Smooth muscle cell (in vitro differentiated cells): ENCODE measurements at regions not wholly inside any gene's neighbourhood (a gene's known extent, or its start where the extent isn't known, plus 50 kb on each side); places are given as distances from the start of the nearest gene placed in this dataset.

ENCODE experiments used
- DNase-seq: peaks from one replicate; lab custom pipeline; 2025; ENCODE audit not compliant: unreplicated experiment; lab: John Stamatoyannopoulos, UW
- H2AFZ ChIP-seq: fragments of 200-600 bp; sonication (generic); 2 replicates; pipeline ENCODE4 v1.6.0; 2016; ENCODE audit warnings: antibody characterized with exemption, low read depth, mild to moderate bottlenecking
- H3F3A ChIP-seq: fragments of 200-600 bp; sonication (generic); 2 replicates; pipeline ENCODE4 v1.6.0; 2017; ENCODE audit warnings: antibody characterized with exemption, low read depth
- H3K27ac ChIP-seq: fragments of 200-600 bp; sonication (generic); 2 replicates; pipeline ENCODE4 v1.5.1; 2016; ENCODE audit warnings: low read depth, mild to moderate bottlenecking
- H3K27me3 ChIP-seq: fragments of 200-600 bp; sonication (generic); 2 replicates; pipeline ENCODE4 v1.6.1; 2016; ENCODE audit warnings: low read depth, mild to moderate bottlenecking
- H3K36me3 ChIP-seq: fragments of 200-600 bp; sonication (generic); 2 replicates; pipeline ENCODE4 v1.5.1; 2016; ENCODE audit warnings: low read depth
- H3K4me1 ChIP-seq: fragments of 200-600 bp; sonication (generic); 2 replicates; pipeline ENCODE4 v1.5.1; 2016; ENCODE audit warnings: low read depth
- H3K4me2 ChIP-seq: fragments of 200-600 bp; sonication (generic); 2 replicates; pipeline ENCODE4 v1.6.0; 2016; ENCODE audit warnings: mild to moderate bottlenecking
- H3K4me3 ChIP-seq: fragments of 200-600 bp; sonication (generic); 2 replicates; pipeline ENCODE4 v1.5.1; 2016; ENCODE audit warnings: mild to moderate bottlenecking
- H3K79me2 ChIP-seq: fragments of 200-600 bp; sonication (generic); 2 replicates; pipeline ENCODE4 v1.6.0; 2016; ENCODE audit warnings: low read depth, mild to moderate bottlenecking
- H3K9ac ChIP-seq: fragments of 200-600 bp; sonication (generic); 2 replicates; pipeline ENCODE4 v1.6.0; 2016; ENCODE audit warnings: low read depth
- H3K9me3 ChIP-seq: fragments of 200-600 bp; sonication (generic); replicated peaks from 2 replicates; pipeline ENCODE4 v1.5.1; 2016; ENCODE audit warnings: low read depth
- H4K20me1 ChIP-seq: fragments of 200-600 bp; sonication (generic); 2 replicates; pipeline ENCODE4 v1.6.0; 2016; ENCODE audit warnings: low read depth
- WGBS: methylation state at CpG from one replicate; pipeline ENCODE4 v1.1.7; 2016; ENCODE audit warnings: low lambda C conversion rate; 5-methylcytosine and 5-hydroxymethylcytosine counted together
- TF ChIP-seq, protein P1 (sequence below): fragments of 200-600 bp; sonication (generic); IDR thresholded peaks from 2 replicates; pipeline ENCODE4 v1.5.1; 2017; ENCODE audit warnings: borderline replicate concordance, mild to moderate bottlenecking, antibody characterized with exemption; ENCODE audit not compliant: insufficient read depth, poor library complexity, severe bottlenecking

DNA sequence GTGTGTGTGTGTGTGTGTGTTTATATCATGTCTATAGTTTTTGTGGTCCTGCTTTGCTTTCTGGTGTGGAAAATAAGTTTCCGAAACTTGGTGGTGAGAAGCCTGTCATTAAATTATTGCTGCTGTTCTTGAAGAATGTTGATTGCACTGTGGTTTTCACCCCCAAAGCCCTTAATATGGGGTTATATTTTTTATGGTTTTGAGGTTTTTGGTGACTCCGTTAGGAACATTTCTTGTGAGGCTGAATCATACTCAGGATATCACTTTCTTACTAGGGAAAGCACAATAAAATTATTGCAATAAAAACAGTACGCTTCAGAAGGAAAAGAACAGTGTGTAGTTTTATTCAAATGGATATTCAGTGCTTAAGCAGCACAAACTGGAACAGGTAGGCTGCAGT, 539.1 kb upstream of the MAGEB18 start:
- no peaks in the 10 kb centered on the region for H3K4me1 ChIP-seq
- no peaks in the 10 kb centered on the region for H4K20me1 ChIP-seq
- H3K4me2 ChIP-seq = no peak overlapping the region
- no peak overlapping the region for H3K9ac ChIP-seq
- WGBS = 41% methylated on average over 3 of the region's 3 CpGs
- no peak for DNase-seq
- no peaks in the 10 kb centered on the region for H3K27me3 ChIP-seq
- no peaks in the 10 kb centered on the region for H3K79me2 ChIP-seq
- no peak overlapping the region for H2AFZ ChIP-seq
- no peak overlapping the region for H3K27ac ChIP-seq
- H3K4me3 ChIP-seq = no peak overlapping the region
- TF ChIP-seq, protein P1, sequence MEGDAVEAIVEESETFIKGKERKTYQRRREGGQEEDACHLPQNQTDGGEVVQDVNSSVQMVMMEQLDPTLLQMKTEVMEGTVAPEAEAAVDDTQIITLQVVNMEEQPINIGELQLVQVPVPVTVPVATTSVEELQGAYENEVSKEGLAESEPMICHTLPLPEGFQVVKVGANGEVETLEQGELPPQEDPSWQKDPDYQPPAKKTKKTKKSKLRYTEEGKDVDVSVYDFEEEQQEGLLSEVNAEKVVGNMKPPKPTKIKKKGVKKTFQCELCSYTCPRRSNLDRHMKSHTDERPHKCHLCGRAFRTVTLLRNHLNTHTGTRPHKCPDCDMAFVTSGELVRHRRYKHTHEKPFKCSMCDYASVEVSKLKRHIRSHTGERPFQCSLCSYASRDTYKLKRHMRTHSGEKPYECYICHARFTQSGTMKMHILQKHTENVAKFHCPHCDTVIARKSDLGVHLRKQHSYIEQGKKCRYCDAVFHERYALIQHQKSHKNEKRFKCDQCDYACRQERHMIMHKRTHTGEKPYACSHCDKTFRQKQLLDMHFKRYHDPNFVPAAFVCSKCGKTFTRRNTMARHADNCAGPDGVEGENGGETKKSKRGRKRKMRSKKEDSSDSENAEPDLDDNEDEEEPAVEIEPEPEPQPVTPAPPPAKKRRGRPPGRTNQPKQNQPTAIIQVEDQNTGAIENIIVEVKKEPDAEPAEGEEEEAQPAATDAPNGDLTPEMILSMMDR = no peak
- H3K36me3 ChIP-seq = no peaks in the 10 kb centered on the region
- H3K9me3 ChIP-seq = no peaks in the 10 kb centered on the region
- H3F3A ChIP-seq = no peaks in the 10 kb centered on the region

DNA sequence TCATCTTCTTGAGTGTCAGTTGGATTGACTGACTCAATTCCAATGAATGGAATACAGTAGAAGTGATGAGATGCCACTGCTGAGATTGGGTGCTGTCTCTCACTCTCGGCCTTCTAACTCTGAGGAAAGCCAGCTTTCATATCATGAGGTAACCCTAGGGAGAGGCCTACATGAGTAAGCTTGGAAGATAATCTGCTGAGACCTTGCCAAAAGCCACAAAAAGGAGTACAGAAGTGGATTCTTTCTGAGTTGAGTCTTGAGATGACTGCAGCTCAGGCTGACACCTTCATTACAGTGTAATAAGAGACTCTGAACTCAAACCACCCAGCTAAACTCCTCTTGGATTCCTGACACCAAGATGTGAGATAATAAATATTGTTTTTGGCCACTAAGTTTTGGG, 537.4 kb upstream of the MAGEB18 start:
- Histone ChIP-seq H3K27ac (no peak overlapping the region), H3F3A (no peaks in the 10 kb centered on the region), H3K27me3 (no peaks in the 10 kb centered on the region), H3K9me3 (peaks cover 7% of the 10 kb centered on the region), H2AFZ (no peak overlapping the region), H3K4me1 (no peaks in the 10 kb centered on the region), H3K36me3 (no peaks in the 10 kb centered on the region), H4K20me1 (no peaks in the 10 kb centered on the region), H3K4me2 (no peak overlapping the region), H3K4me3 (no peak overlapping the region), H3K79me2 (no peaks in the 10 kb centered on the region), H3K9ac (no peak overlapping the region)
- WGBS = 48% methylated on average over 1 of the region's 1 CpG
- DNase-seq = no peak
- TF ChIP-seq, protein P1 = no peak

DNA sequence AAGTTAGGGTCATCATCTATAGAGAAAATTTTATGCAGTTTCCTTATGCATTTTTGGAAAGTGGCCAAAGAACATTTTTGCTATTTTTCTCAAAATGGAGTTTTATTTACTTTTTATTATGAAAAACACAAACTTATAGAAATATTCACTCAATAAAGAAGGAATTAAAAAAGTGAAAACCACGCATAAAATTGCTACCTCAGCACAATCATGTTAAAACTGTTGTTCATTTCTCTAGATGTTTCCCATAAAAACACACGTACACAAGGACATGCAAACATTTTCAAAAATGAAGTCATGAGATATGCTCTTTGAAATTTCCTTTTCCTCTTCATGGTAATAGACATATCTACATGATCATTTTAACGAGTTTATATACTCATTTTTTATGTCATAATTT, 536.8 kb upstream of the MAGEB18 start:
- no peak overlapping the region for H2AFZ ChIP-seq
- H3K4me3 ChIP-seq = no peak overlapping the region
- H3K79me2 ChIP-seq = no peaks in the 10 kb centered on the region
- 67% methylated on average over 3 of the region's 3 CpGs for WGBS
- TF ChIP-seq, protein P1 = no peak
- H3F3A ChIP-seq = no peaks in the 10 kb centered on the region
- H3K9me3 ChIP-seq = peaks cover 7% of the 10 kb centered on the region
- H3K9ac ChIP-seq = no peak overlapping the region
- no peaks in the 10 kb centered on the region for H4K20me1 ChIP-seq
- no peaks in the 10 kb centered on the region for H3K27me3 ChIP-seq
- H3K4me2 ChIP-seq = no peak overlapping the region
- H3K36me3 ChIP-seq = no peaks in the 10 kb centered on the region
- no peak overlapping the region for H3K27ac ChIP-seq
- no peaks in the 10 kb centered on the region for H3K4me1 ChIP-seq
- no peak for DNase-seq

DNA sequence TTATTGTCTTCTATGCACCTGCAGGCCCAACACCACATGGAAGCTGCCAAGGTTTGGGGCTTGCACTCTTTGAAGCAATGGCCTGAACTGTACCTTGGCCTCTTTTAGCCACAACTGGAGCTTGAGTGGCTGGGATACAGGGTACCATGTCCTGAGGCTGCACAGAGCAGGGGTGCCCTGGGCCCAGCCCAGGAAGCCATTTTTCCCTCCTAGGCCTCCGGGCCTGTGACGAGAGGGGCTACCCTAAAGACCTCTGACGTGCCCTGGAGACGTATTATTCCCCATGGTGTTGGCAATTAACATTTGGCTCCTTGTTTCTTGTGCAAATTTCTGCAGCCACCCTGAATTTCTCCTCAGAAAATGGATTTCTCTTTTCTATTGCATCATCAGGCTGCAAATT, 519.9 kb upstream of the MAGEB18 start:
- H3K4me3 ChIP-seq = no peak overlapping the region
- no peak overlapping the region for H3K27ac ChIP-seq
- no peak overlapping the region for H3K4me2 ChIP-seq
- no peaks in the 10 kb centered on the region for H3K9me3 ChIP-seq
- no peak overlapping the region for H3K9ac ChIP-seq
- TF ChIP-seq, protein P1 = no peak
- DNase-seq = no peak
- H3K27me3 ChIP-seq = no peaks in the 10 kb centered on the region
- no peaks in the 10 kb centered on the region for H3K36me3 ChIP-seq
- H3K79me2 ChIP-seq = no peaks in the 10 kb centered on the region
- H3K4me1 ChIP-seq = no peaks in the 10 kb centered on the region
- no peak overlapping the region for H2AFZ ChIP-seq
- WGBS = 66% methylated on average over 4 of the region's 4 CpGs
- no peaks in the 10 kb centered on the region for H3F3A ChIP-seq
- H4K20me1 ChIP-seq = no peaks in the 10 kb centered on the region
